B cell (primary cell): ENCODE measurements at regions not wholly inside any gene's neighbourhood (a gene's known extent, or its start where the extent isn't known, plus 50 kb on each side); places are given as distances from the start of the nearest gene placed in this dataset.

Source experiments
- ATAC-seq: fragments of 200-7000 bp; cut with Tn5 transposase; one replicate; pipeline ENCODE4 v1.10.0; 2021; ENCODE audit warnings: low read depth, mild to moderate bottlenecking, moderate number of reproducible peaks, moderate library complexity
- CTCF ChIA-PET: fragments of 350-600 bp; sonication (Branson Sonifier 250); formaldehyde crosslinking; loops from one replicate; lab custom pipeline; 2021; ENCODE audit warnings: antibody characterized with exemption, inconsistent platforms; lab: Charles Lee
- POLR2A ChIA-PET: fragments of 350-600 bp; sonication (Branson Sonifier 250); formaldehyde crosslinking; loops from one replicate; lab custom pipeline; 2021; ENCODE audit warnings: antibody characterized with exemption; lab: Charles Lee
- DNase-seq: peaks from one replicate; pipeline ENCODE4 v3.0.0; 2013
- H2AFZ ChIP-seq: 2 replicates; pipeline ENCODE4 v1.6.1; 2012; ENCODE audit warnings: mild to moderate bottlenecking, low read depth, low read length; ENCODE audit not compliant: insufficient read depth, poor library complexity, severe bottlenecking
- H3K27ac ChIP-seq, 2 donors: 1 replicate in 1 of 2; 2 replicates in 1 of 2; pipeline ENCODE4 v1.5.1; 2012 to 2013; ENCODE audit warnings: low read length in 2 of 2, mild to moderate bottlenecking in 2 of 2, moderate library complexity in 1 of 2
- H3K27me3 ChIP-seq, 4 experiments: fragments of 200-600 bp in 1 of 4; sonication (generic) in 1 of 4; replicated peaks in 1 of 4; 1 replicate in 2 of 4; 2 replicates in 2 of 4; pipeline versions ENCODE4 v1.6.1 to v1.7.0; 2013 to 2016; ENCODE audit warnings: low read length in 3 of 4, mild to moderate bottlenecking in 2 of 4, mixed read lengths in 1 of 4, moderate library complexity in 1 of 4; ENCODE audit not compliant: insufficient read depth in 4 of 4, control insufficient read depth in 3 of 4; ENCODE audit errors: control extremely low read depth in 1 of 4
- H3K36me3 ChIP-seq, 2 experiments: replicated peaks in 1 of 2; 1 replicate in 1 of 2; 2 replicates in 1 of 2; pipeline versions ENCODE4 v1.6.1 to v1.7.1; 2013; ENCODE audit warnings: low read length in 1 of 2; ENCODE audit not compliant: insufficient read depth in 2 of 2, control insufficient read depth in 1 of 2; ENCODE audit errors: control extremely low read depth in 1 of 2, extremely low read depth in 1 of 2
- H3K4me1 ChIP-seq, 2 donors: fragments of 200-600 bp in 1 of 2; sonication (generic) in 1 of 2; 1 replicate in 1 of 2; 2 replicates in 1 of 2; pipeline versions ENCODE4 v1.5.1 to v1.6.1; 2013 to 2017; ENCODE audit warnings: low read length in 2 of 2; ENCODE audit not compliant: control insufficient read depth in 2 of 2, insufficient read depth in 2 of 2
- H3K4me2 ChIP-seq: replicated peaks from 2 replicates; pipeline ENCODE3; 2012; ENCODE audit warnings: mild to moderate bottlenecking, low read depth, low read length; ENCODE audit not compliant: poor library complexity, severe bottlenecking
- H3K4me3 ChIP-seq, 5 experiments: fragments of 200-600 bp in 1 of 5; sonication (generic) in 1 of 5; 1 replicate in 3 of 5; 2 replicates in 2 of 5; pipeline versions ENCODE4 v1.5.1 to v1.7.0; 2011 to 2016; ENCODE audit warnings: low read length in 4 of 5, mild to moderate bottlenecking in 4 of 5, low read depth in 2 of 5, control low read depth in 1 of 5, moderate library complexity in 1 of 5; ENCODE audit not compliant: insufficient read depth in 1 of 5; ENCODE audit errors: control extremely low read depth in 1 of 5, extremely low read depth in 1 of 5
- H3K79me2 ChIP-seq: fragments of 200-600 bp; sonication (generic); one replicate; pipeline ENCODE4 v1.6.0; 2016; ENCODE audit warnings: low read length; ENCODE audit not compliant: control insufficient read depth, insufficient read depth
- H3K9ac ChIP-seq: fragments of 200-600 bp; sonication (generic); 2 replicates; pipeline ENCODE4 v1.6.1; 2017; ENCODE audit warnings: mild to moderate bottlenecking, low read length, moderate library complexity
- H3K9me3 ChIP-seq, 3 donors: one replicate each; pipeline versions ENCODE4 v1.6.1 to v1.7.1; 2013; ENCODE audit warnings: low read length in 2 of 3; ENCODE audit not compliant: control insufficient read depth in 2 of 3, insufficient read depth in 1 of 3; ENCODE audit errors: control extremely low read depth in 1 of 3
- H4K20me1 ChIP-seq: 2 replicates; pipeline ENCODE4 v1.6.0; 2012; ENCODE audit warnings: mild to moderate bottlenecking, low read length; ENCODE audit not compliant: insufficient read depth, control insufficient read depth, poor library complexity, severe bottlenecking
- H3K27ac Mint-ChIP-seq: one replicate; pipeline ENCODE4 v1.8.0; 2021; ENCODE audit warnings: mixed read lengths
- H3K27me3 Mint-ChIP-seq: one replicate; pipeline ENCODE4 v1.8.0; 2021; ENCODE audit warnings: mixed read lengths
- H3K4me1 Mint-ChIP-seq: one replicate; pipeline ENCODE4 v1.8.0; 2021; ENCODE audit warnings: mixed read lengths
- H3K4me3 Mint-ChIP-seq: one replicate; pipeline ENCODE4 v1.8.0; 2021; ENCODE audit warnings: mixed read lengths
- H3K9me3 Mint-ChIP-seq: one replicate; pipeline ENCODE4 v1.8.0; 2022; ENCODE audit warnings: mixed read lengths; ENCODE audit not compliant: insufficient read depth
- CTCF ChIP-seq: fragments of 200-600 bp; IDR thresholded peaks from one replicate; pipeline ENCODE4 v1.8.0; 2022; ENCODE audit warnings: antibody characterized with exemption, mild to moderate bottlenecking
- EZH2 ChIP-seq: IDR thresholded peaks from 2 replicates; pipeline ENCODE4 v1.6.1; 2012; ENCODE audit warnings: borderline replicate concordance, low read depth, mild to moderate bottlenecking, moderate library complexity, low read length; ENCODE audit not compliant: insufficient read depth, poor library complexity, severe bottlenecking
- WGBS: methylation state at CpG from one replicate; pipeline ENCODE4 v1.1.5; 2013; ENCODE audit warnings: missing lambda C conversion rate; ENCODE audit not compliant: insufficient coverage; 5-methylcytosine and 5-hydroxymethylcytosine counted together
- intact Hi-C: fragments of 100-400 bp; cut with micrococcal nuclease; formaldehyde crosslinking; loops from one replicate; pipeline ENCODE4 v1.10.0; 2022

- no peak overlapping the region for H3K4me3 ChIP-seq
- H3K79me2 ChIP-seq = no peaks in the 10 kb centered on the region
- no peak overlapping the region for H3K27ac ChIP-seq
- no peak for ATAC-seq
- H3K36me3 ChIP-seq = no peaks in the 10 kb centered on the region
- Mint-ChIP-seq H3K27ac (no peak overlapping the region), H3K27me3 (no peaks in the 10 kb centered on the region), H3K4me3 (no peak overlapping the region), H3K4me1 (peaks cover 3% of the 10 kb centered on the region), H3K9me3 (no peaks in the 10 kb centered on the region)
- H3K9me3 ChIP-seq = no peaks in the 10 kb centered on the region
- POLR2A ChIA-PET = no interaction called here
- WGBS = no CpG with 5 or more reads among the region's 2 CpGs
- DNase-seq = no peak
- intact Hi-C loops = no loop called here
- CTCF ChIA-PET = no interaction called here
- no peaks in the 10 kb centered on the region for H3K4me1 ChIP-seq
- H2AFZ ChIP-seq = no peak overlapping the region
- H4K20me1 ChIP-seq = no peaks in the 10 kb centered on the region
- no peak overlapping the region for H3K9ac ChIP-seq
- TF ChIP-seq CTCF (no peak), EZH2 (no peak)
- no peaks in the 10 kb centered on the region for H3K27me3 ChIP-seq
- H3K4me2 ChIP-seq = no peak overlapping the region
Measured at GRCh38 chr1:87715471-87715870, 386.8 kb downstream of the LMO4 start.

- no peak overlapping the region for H3K4me3 Mint-ChIP-seq
- Histone ChIP-seq H3K9me3 (no peaks in the 10 kb centered on the region), H3K4me2 (no peak overlapping the region), H3K4me1 (no peaks in the 10 kb centered on the region), H3K4me3 (no peak overlapping the region), H3K36me3 (no peaks in the 10 kb centered on the region), H3K27me3 (no peaks in the 10 kb centered on the region), H3K9ac (no peak overlapping the region), H2AFZ (no peak overlapping the region), H3K79me2 (no peaks in the 10 kb centered on the region), H3K27ac (no peak overlapping the region), H4K20me1 (no peaks in the 10 kb centered on the region)
- ATAC-seq (no peak), DNase-seq (no peak)
- TF ChIP-seq CTCF = no peak
- TF ChIP-seq EZH2 = no peak
- WGBS = no CpG with 5 or more reads among the region's 2 CpGs
- ChIA-PET CTCF (interaction anchor here (2.5 kb wide), 1 partner anchor 237 kb away, joined by 8 read pairs; no protein-coding TSS in a partner anchor), POLR2A (no interaction called here)
- intact Hi-C loops = no loop called here
- H3K4me1 Mint-ChIP-seq = peaks cover 3% of the 10 kb centered on the region
- no peaks in the 10 kb centered on the region for H3K27me3 Mint-ChIP-seq
- no peak overlapping the region for H3K27ac Mint-ChIP-seq
- no peaks in the 10 kb centered on the region for H3K9me3 Mint-ChIP-seq
Measured at GRCh38 chr1:87717157-87717670, 388.5 kb downstream of the LMO4 start.
